DMS79 treated with DMSO at 0.1 percent for 48 hours (cell line): ENCODE measurements at regions not wholly inside any gene's neighbourhood (a gene's known extent, or its start where the extent isn't known, plus 50 kb on each side); places are given as distances from the start of the nearest gene placed in this dataset.

Experiments used
- DNase-seq: peaks from one replicate; lab custom pipeline; 2025; lab: John Stamatoyannopoulos, UW

- no peak for DNase-seq
Observed at GRCh38 chr10:130719448-130719752, 583.2 kb downstream of the GLRX3 start.

- no peak for DNase-seq
Observed at GRCh38 chr10:130720235-130720634, 584.0 kb downstream of the GLRX3 start.

- DNase-seq, result no peak
Observed at GRCh38 chr10:130721971-130722370, 585.8 kb downstream of the GLRX3 start.

GRCh38 chr10:130723704-130724103, 587.5 kb downstream of the GLRX3 start:
- DNase-seq, result no peak

GRCh38 chr10:130725474-130725970, 586.0 kb downstream of the TCERG1L start:
- no peak for DNase-seq

- no peak for DNase-seq
Observed at GRCh38 chr10:130726996-130727725, 584.4 kb downstream of the TCERG1L start.

GRCh38 chr10:130727766-130728490, 583.6 kb downstream of the TCERG1L start:
- DNase-seq, result no peak

GRCh38 chr10:130728531-130729215, 582.8 kb downstream of the TCERG1L start:
- no peak for DNase-seq

- DNase-seq, result no peak
Observed at GRCh38 chr10:130729876-130730275, 581.6 kb downstream of the TCERG1L start.

GRCh38 chr10:130737186-130737585, 574.3 kb downstream of the TCERG1L start:
- DNase-seq, result no peak

- no peak for DNase-seq
Observed at GRCh38 chr10:130737621-130738020, 573.9 kb downstream of the TCERG1L start.

GRCh38 chr10:130739016-130739756, 572.3 kb downstream of the TCERG1L start:
- DNase-seq, result no peak

GRCh38 chr10:130739757-130740145, 571.8 kb downstream of the TCERG1L start:
- DNase-seq, result no peak

GRCh38 chr10:130740166-130740565, 571.4 kb downstream of the TCERG1L start:
- DNase-seq, result no peak

GRCh38 chr10:130740915-130741750, 570.4 kb downstream of the TCERG1L start:
- no peak for DNase-seq

- DNase-seq, result no peak
Observed at GRCh38 chr10:130741901-130742855, 569.3 kb downstream of the TCERG1L start.

- no peak for DNase-seq
Observed at GRCh38 chr10:130742941-130743675, 568.4 kb downstream of the TCERG1L start.

- no peak for DNase-seq
Observed at GRCh38 chr10:130743751-130744271, 567.7 kb downstream of the TCERG1L start.

GRCh38 chr10:130744631-130745030, 566.9 kb downstream of the TCERG1L start:
- no peak for DNase-seq
